LNCAP (cell line): ENCODE measurements at regions not wholly inside any gene's neighbourhood (a gene's known extent, or its start where the extent isn't known, plus 50 kb on each side); places are given as distances from the start of the nearest gene placed in this dataset.

Experiments
- CTCF ChIP-seq: fragments of 450-650 bp; IDR thresholded peaks from 2 replicates; pipeline ENCODE4 v1.5.1; 2017; ENCODE audit warnings: mild to moderate bottlenecking

GRCh38 chr3:102718651-102719050 is 283.8 kb downstream of the ZPLD1 start:
- no peak for TF ChIP-seq CTCF

GRCh38 chr3:102722317-102722716 is 287.5 kb downstream of the ZPLD1 start:
- no peak for TF ChIP-seq CTCF

- no peak for TF ChIP-seq CTCF
Measured at GRCh38 chr3:102727340-102727739, 292.5 kb downstream of the ZPLD1 start.

GRCh38 chr3:102733791-102734563 is 299.2 kb downstream of the ZPLD1 start:
- no peak for TF ChIP-seq CTCF

- TF ChIP-seq CTCF = no peak
Measured at GRCh38 chr3:102735311-102735710, 300.5 kb downstream of the ZPLD1 start.

- TF ChIP-seq CTCF = no peak
Measured at GRCh38 chr3:102736288-102736974, 301.6 kb downstream of the ZPLD1 start.

- TF ChIP-seq CTCF = no peak
Measured at GRCh38 chr3:102736975-102737304, 302.1 kb downstream of the ZPLD1 start.
